Muscle of leg (tissue), 3 donors: ENCODE measurements at regions not wholly inside any gene's neighbourhood (a gene's known extent, or its start where the extent isn't known, plus 50 kb on each side); places are given as distances from the start of the nearest gene placed in this dataset.

Experiments used
- DNase-seq: peaks from one replicate; pipeline ENCODE4 v3.0.0; 2013
- H3K27ac ChIP-seq: one replicate; pipeline ENCODE4 v1.5.1; 2013; ENCODE audit warnings: mild to moderate bottlenecking, low read length, control low read depth
- H3K27me3 ChIP-seq: one replicate; pipeline ENCODE4 v1.6.1; 2013; ENCODE audit warnings: low read length; ENCODE audit not compliant: control insufficient read depth, insufficient read depth
- H3K36me3 ChIP-seq: one replicate; pipeline ENCODE4 v1.6.1; 2013; ENCODE audit warnings: low read length; ENCODE audit not compliant: control insufficient read depth, insufficient read depth
- H3K4me1 ChIP-seq: one replicate; pipeline ENCODE4 v1.6.1; 2013; ENCODE audit warnings: low read length; ENCODE audit not compliant: control insufficient read depth, insufficient read depth
- H3K4me3 ChIP-seq: one replicate; pipeline ENCODE4 v1.5.1; 2013; ENCODE audit warnings: low read length, control low read depth
- H3K9me3 ChIP-seq: replicated peaks from 2 replicates; pipeline ENCODE4 v1.6.1; 2013; ENCODE audit warnings: low read depth, low read length; ENCODE audit not compliant: control insufficient read depth
- WGBS: methylation state at CpG from one replicate; pipeline ENCODE4 v1.1.5; 2013; ENCODE audit warnings: missing lambda C conversion rate; ENCODE audit not compliant: insufficient coverage; 5-methylcytosine and 5-hydroxymethylcytosine counted together

DNA sequence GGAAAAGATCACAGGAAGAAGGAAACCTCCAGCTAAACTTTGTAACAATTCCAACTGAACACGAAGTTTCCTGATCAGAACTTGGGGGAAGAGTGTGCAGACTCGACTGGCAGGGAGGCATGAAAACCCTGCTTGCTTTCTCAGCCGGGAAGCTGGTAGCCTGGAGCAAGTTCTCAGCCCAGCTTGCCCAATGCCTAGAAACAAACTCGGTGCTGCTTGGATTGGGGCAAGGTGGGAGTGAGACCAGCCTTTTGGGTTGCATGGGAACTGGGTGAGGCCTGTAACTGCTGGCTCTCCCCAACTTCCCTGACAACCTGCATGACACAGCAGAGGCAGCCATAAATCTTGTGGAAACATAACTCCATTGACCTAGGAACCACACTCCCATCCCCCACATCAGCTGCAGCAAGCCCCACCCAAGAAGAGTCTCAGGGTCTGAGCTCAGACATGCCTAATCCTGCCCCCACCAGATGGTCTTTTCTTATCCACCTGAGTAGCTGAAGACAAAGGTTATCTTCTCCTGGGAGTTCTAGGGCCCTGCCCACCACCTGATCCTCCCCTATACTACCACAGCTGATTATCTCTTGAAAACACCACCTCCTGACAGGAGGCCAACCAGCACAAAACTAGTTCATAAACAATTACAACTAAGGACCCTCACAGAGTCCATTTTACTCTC is 1859.7 kb upstream of the CELF4 start:
- no peaks in the 10 kb centered on the region for H3K36me3 ChIP-seq
- H3K27ac ChIP-seq: no peak overlapping the region
- no peak for DNase-seq
- peaks cover 10% of the 10 kb centered on the region for H3K9me3 ChIP-seq
- no peak overlapping the region for H3K4me3 ChIP-seq
- H3K27me3 ChIP-seq: no peaks in the 10 kb centered on the region
- H3K4me1 ChIP-seq: no peaks in the 10 kb centered on the region
- 87% methylated on average over 4 of the region's 4 CpGs for WGBS

DNA sequence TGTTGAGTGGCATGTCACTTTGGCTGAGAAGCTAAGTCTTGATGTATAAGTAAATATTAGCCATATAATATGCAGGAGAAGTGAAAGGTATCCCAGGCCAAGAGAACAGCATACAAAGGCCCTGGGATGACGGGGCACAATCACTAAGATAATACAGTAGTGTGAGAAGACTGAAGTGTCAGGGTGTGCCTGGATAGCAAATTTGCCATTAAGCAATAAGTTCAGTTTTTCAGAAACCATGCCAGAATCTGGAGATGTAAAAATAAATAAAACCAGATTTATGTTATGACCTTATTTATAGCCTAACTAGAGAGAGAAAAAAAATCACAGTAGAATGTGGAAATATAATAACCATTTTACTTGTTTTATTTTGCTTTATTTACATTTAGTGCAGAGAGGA is 1858.7 kb upstream of the CELF4 start:
- H3K27ac ChIP-seq: no peak overlapping the region
- H3K27me3 ChIP-seq: no peaks in the 10 kb centered on the region
- no peaks in the 10 kb centered on the region for H3K36me3 ChIP-seq
- no peaks in the 10 kb centered on the region for H3K4me1 ChIP-seq
- no peak overlapping the region for H3K4me3 ChIP-seq
- peak; percentile 27 for DNase-seq
- H3K9me3 ChIP-seq: peaks cover 10% of the 10 kb centered on the region
- 44% methylated on average over 1 of the region's 1 CpG for WGBS

DNA sequence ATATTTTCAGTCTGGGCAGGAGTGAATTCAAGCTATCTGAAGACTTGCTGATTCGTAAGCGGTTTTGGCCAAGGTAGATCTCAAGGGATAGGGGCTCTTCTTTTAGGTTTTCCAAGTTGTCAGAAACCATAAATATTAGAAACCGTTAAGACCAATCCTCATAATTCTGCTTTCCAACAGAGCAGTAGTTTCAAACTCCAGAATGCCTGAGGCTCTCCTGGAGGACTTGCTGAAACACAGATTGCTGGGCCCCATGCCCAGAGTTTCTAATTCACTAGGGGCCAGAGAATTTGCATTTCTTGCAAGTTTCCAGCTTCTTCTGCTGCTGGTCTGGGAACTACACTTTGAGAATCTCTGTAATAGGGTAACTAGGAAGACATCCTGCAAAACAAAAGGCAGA is 1855.7 kb upstream of the CELF4 start:
- peak; percentile 91 for DNase-seq
- 40% methylated on average over 1 of the region's 3 CpGs for WGBS
- Histone ChIP-seq H3K9me3 (peaks cover 10% of the 10 kb centered on the region), H3K4me3 (no peak overlapping the region), H3K27me3 (no peaks in the 10 kb centered on the region), H3K36me3 (no peaks in the 10 kb centered on the region), H3K4me1 (no peaks in the 10 kb centered on the region), H3K27ac (no peak overlapping the region)

DNA sequence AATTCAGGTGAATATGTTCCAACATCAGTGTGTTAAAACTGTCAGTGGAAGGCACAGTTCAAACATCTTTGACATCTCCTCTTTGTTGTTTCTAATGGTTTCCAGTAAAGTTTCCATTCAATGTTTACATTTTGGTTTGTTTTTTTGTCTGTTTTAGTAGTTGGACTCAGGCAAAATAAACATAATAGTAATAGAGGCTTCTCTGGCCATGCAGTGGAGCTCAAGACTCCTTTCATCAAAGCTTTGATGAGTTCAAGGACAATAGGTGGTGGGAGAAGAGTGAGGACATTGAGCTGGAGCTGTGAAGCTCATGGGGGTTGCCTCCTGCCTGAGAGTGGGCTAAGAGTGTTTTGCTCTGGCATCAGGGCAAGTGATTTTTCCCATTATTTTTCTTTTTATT is 1853.7 kb upstream of the CELF4 start:
- no peak overlapping the region for H3K27ac ChIP-seq
- H3K36me3 ChIP-seq: no peaks in the 10 kb centered on the region
- H3K9me3 ChIP-seq: no peaks in the 10 kb centered on the region
- DNase-seq: no peak
- no peaks in the 10 kb centered on the region for H3K27me3 ChIP-seq
- no peak overlapping the region for H3K4me3 ChIP-seq
- H3K4me1 ChIP-seq: no peaks in the 10 kb centered on the region

DNA sequence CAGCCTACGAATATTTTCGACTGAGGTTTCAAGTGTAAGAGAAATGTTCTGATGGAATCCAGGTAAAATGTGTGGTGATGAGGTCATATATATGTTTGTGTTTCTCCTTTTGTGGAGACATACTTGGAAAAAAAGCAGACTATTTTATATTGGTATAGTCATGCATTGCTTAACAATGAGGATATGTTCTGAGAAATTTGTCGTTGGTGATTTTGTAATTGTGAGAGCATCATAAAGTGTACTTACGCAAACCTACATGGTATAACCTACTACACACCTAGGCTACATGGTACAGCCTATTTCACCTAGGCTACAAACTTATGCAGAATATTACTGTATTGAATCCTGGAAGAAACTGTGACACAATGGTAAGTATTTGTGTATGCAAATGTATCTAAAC is 1849.9 kb upstream of the CELF4 start:
- no peaks in the 10 kb centered on the region for H3K36me3 ChIP-seq
- H3K4me3 ChIP-seq: no peak overlapping the region
- H3K27me3 ChIP-seq: no peaks in the 10 kb centered on the region
- no CpG with 5 or more reads among the region's 4 CpGs for WGBS
- H3K27ac ChIP-seq: no peak overlapping the region
- no peak for DNase-seq
- H3K9me3 ChIP-seq: no peaks in the 10 kb centered on the region
- no peaks in the 10 kb centered on the region for H3K4me1 ChIP-seq

DNA sequence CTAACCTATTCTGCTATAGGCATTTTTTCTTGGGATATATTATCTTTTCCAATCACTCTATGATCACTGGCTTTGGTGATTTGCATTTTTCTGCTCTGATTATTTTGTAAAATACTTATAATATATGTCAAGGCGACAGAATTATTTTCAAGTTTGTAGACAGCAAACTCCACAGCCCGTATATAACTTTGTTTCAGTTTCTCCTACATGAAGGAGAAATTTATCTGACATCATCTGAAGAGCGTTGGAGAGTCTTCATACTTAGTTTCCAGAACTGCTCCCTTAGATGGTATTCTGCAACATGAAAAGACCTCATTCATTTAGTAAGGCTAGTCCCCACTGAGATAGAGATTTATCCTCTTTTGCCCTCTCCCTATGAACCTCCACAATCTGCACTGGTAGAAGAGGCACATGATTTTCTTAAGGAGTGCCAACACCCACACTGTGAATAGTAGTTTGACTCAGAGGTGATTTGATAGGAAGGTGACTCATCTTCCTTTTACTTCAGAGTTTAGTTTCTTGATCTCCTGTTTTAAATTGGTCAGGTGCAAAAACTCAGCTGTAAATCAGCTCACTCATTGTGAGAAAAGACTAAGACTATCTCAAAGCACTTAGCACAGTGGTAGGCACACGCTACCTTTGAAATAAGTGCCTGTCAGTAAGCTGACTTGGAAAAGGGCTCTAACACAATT is 1848.6 kb upstream of the CELF4 start:
- DNase-seq: no peak
- no peak overlapping the region for H3K4me3 ChIP-seq

DNA sequence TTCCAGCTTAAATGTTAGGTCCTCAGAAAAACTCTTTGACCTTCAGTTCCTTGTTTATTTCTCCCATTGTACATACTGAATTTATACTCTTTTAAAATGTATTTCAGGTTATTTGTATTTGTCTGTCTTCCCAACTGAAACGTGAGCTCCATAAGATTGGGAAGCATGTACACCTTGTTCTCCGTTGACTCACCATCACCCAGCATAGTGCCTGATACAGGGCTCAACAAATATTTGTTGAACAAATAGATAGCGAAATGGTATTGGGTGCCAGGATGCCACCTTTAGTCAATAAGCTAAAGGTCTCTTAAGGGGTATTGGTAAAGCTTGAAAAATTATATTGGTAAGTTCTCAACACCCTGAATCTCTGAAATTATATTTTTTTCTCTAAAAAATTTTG is 1841.3 kb upstream of the CELF4 start:
- H3K4me1 ChIP-seq: no peaks in the 10 kb centered on the region
- H3K27ac ChIP-seq: no peak overlapping the region
- H3K9me3 ChIP-seq: no peaks in the 10 kb centered on the region
- no CpG with 5 or more reads among the region's 3 CpGs for WGBS
- no peaks in the 10 kb centered on the region for H3K27me3 ChIP-seq
- no peak for DNase-seq
- no peak overlapping the region for H3K4me3 ChIP-seq
- H3K36me3 ChIP-seq: no peaks in the 10 kb centered on the region

More for the DNA sequence above, 1848.6 kb upstream of the CELF4 start:
- no CpG with 5 or more reads among the region's 4 CpGs for WGBS
- H3K9me3 ChIP-seq: no peaks in the 10 kb centered on the region
- H3K27me3 ChIP-seq: no peaks in the 10 kb centered on the region
- no peaks in the 10 kb centered on the region for H3K36me3 ChIP-seq
- no peaks in the 10 kb centered on the region for H3K4me1 ChIP-seq
- no peak overlapping the region for H3K27ac ChIP-seq

DNA sequence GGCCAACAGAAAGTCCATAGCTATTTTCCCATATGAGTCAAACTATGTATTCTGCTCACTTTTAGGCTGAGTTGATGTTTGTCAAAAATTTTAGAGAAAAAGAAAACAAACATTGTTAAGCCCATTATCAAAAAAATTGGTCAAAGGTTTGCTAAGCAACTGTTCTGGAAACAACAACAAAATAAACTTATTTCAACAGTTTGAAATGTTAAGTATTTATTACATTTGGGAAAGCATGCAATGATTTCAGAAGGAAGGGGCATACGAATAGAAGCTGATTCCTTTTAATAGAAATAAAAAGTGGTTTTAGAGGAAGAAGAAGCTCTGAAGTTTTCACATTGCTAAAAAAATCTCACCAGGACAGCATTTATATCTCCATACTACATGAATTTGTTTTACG is 1837.5 kb upstream of the CELF4 start:
- no peaks in the 10 kb centered on the region for H3K27me3 ChIP-seq
- H3K4me3 ChIP-seq: no peak overlapping the region
- H3K27ac ChIP-seq: no peak overlapping the region
- no peaks in the 10 kb centered on the region for H3K36me3 ChIP-seq
- DNase-seq: peak; percentile 37
- no peaks in the 10 kb centered on the region for H3K4me1 ChIP-seq
- H3K9me3 ChIP-seq: no peaks in the 10 kb centered on the region
- WGBS: no CpG with 5 or more reads among the region's 2 CpGs

DNA sequence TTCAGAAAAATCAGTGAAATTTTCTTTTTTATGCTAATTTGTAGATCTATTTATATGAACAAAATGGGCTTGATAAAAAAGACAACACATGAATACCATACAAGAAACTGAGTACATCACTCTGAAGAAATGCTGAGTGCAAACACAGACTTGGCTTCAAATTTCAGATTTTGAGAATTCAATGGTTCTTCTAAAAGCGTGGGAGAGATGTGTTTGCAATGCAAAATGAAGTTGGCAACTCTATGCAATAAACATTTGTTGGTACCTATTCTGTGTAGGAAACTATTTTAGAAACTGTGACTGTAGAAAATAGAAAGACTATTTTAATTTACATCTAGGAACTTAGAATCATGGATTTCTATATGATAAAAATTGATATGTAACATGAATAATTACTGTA is 1834.1 kb upstream of the CELF4 start:
- H3K4me1 ChIP-seq: no peaks in the 10 kb centered on the region
- no peak overlapping the region for H3K4me3 ChIP-seq
- no peaks in the 10 kb centered on the region for H3K27me3 ChIP-seq
- H3K27ac ChIP-seq: no peak overlapping the region
- no peaks in the 10 kb centered on the region for H3K36me3 ChIP-seq
- no peak for DNase-seq
- no peaks in the 10 kb centered on the region for H3K9me3 ChIP-seq
- no CpG with 5 or more reads among the region's 1 CpG for WGBS

DNA sequence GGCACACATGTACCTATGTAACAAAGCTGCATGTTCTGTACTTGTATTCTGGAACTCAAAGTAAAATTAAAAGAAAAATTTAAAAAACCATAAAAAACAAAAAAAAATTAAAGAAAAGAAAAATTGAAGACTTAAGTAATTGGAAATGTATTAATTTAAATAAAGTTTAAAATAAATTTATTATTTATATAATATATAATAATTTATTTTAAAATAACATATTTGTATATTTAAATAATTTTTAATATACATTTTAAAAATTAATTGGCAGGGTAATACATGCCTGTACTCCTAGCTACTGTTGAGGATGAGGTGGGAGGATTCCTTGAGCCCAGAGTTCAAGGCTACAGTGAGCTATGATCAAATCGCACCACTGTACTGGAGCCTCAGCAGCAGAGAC is 1830.6 kb upstream of the CELF4 start:
- Histone ChIP-seq H3K9me3 (peaks cover 3% of the 10 kb centered on the region), H3K4me1 (no peaks in the 10 kb centered on the region), H3K36me3 (no peaks in the 10 kb centered on the region), H3K27ac (no peak overlapping the region), H3K27me3 (no peaks in the 10 kb centered on the region), H3K4me3 (no peak overlapping the region)
- DNase-seq: no peak
- no CpG with 5 or more reads among the region's 1 CpG for WGBS
